ENCODE measurements at regions not wholly inside any gene's neighbourhood (a gene's known extent, or its start where the extent isn't known, plus 50 kb on each side); places are given as distances from the start of the nearest gene placed in this dataset.

DNA sequence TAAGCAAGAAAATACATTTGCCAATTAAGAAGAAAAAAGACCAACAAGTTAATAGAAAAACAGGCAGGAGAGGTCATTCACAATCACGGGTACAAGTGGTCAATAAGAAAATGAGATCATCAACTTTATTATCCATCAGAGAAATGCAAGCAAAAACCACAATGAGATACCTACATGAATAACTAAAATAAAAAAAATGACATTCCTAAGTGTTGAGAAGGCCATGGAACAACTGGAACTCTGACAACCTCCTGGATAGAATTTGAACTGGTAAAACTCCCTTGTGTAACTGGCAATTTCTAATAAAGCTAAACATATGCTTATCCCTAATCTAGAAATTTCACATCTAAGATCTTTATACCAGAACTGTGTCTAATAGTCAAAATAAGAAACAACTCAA lies 135.4 kb upstream of the BACE2 start:
- ATAC-seq (ENCODE audit: low FRiP score) (no peak), DNase-seq (ENCODE audit: low spot score) (no peak)
- no peak for TF ChIP-seq CTCF (IDR thresholded peaks at IDR 0.05)

DNA sequence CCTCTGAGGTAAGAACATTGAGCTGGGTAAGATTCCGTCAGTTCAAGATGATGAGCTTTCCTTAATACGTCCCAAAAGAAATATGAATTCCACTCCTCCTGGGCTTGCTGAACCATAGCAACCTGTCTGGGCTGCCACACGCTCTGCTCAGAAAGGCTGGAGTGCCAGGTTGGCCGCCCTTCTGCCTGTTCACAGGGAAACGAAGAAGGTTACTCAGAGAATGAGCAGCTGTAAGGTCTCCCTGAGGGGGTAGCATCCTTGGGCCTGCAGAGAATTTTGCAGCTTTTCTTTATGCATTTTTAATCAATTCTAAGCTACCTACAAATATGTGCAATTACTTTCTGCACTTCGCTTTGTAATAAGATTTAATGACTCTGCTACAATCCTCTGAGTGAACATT lies 130.7 kb upstream of the BACE2 start:
- DNase-seq (ENCODE audit: low spot score) (no peak), ATAC-seq (ENCODE audit: low FRiP score) (no peak)

DNA sequence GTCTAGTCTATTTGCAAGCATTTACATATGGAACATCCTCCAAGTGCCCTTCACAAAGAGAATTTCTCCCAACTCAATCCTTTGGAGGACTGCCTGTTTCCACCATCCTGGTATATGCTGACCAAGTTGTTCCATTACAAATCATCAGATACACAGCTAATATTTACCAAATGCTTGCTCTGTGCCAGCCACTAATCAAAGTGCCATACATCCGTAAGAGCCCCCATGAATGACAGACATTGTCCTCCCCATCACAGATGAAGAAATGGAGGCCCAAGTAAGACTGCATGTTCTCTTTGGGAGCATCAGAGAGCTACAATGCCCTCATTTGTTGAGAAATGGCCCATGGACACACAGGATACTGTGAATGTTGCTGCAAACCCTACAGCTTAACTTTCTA lies 130.0 kb upstream of the BACE2 start:
- DNase-seq (ENCODE audit: low spot score) (no peak), ATAC-seq (ENCODE audit: low FRiP score) (no peak)
- TF ChIP-seq CTCF (IDR thresholded peaks at IDR 0.05): no peak

More for the DNA sequence above, 130.7 kb upstream of the BACE2 start:
- no peak for TF ChIP-seq CTCF (IDR thresholded peaks at IDR 0.05)

DNA sequence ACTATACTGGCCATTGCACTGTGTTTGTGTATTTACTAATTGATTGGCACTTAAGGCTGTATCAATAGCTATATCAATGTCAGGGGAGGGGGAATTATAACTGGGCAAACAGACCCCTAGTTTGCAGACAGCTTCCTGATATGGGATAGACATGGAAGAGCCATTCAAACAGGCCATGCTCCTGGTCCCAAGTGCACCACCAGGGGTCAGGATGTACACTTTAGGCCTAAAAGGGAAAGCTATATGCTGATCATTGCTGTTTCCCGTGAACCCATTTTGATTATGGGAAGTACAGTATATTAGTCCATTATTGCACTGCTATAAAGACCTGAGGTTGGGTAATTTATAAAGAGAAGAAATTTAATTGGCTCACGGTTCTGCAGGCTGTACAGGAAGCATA lies 124.9 kb upstream of the BACE2 start:
- DNase-seq (ENCODE audit: low spot score) (no peak), ATAC-seq (ENCODE audit: low FRiP score) (no peak)
- TF ChIP-seq CTCF (IDR thresholded peaks at IDR 0.05): no peak

GRCh38 chr21:41045534-41046268 lies 122.3 kb upstream of the BACE2 start:
- no peak for TF ChIP-seq CTCF (IDR thresholded peaks at IDR 0.05)
- ATAC-seq (ENCODE audit: low FRiP score) (no peak), DNase-seq (ENCODE audit: low spot score) (no peak)

- no peak for TF ChIP-seq CTCF (IDR thresholded peaks at IDR 0.05)
- no peak for ATAC-seq (ENCODE audit: low FRiP score)
- no peak for DNase-seq (ENCODE audit: low spot score)
Observed at GRCh38 chr21:41048145-41048544, 119.8 kb upstream of the BACE2 start.

GRCh38 chr21:41048623-41049022 lies 119.3 kb upstream of the BACE2 start:
- no peak for TF ChIP-seq CTCF (IDR thresholded peaks at IDR 0.05)
- DNase-seq (ENCODE audit: low spot score) (no peak), ATAC-seq (ENCODE audit: low FRiP score) (no peak)
